Osteoblast (primary cell): ENCODE measurements at regions not wholly inside any gene's neighbourhood (a gene's known extent, or its start where the extent isn't known, plus 50 kb on each side); places are given as distances from the start of the nearest gene placed in this dataset. TPM values are rescaled to one million over a fixed set of nuclear protein-coding genes. Genes with fewer than 3 reads are reported as not detected.

Source experiments
- DNase-seq: peaks from one replicate; pipeline ENCODE4 v3.0.0; 2011; ENCODE audit warnings: low spot score, mixed read lengths; ENCODE audit not compliant: insufficient read length; ENCODE audit errors: missing footprints
- H2AFZ ChIP-seq: 2 replicates; pipeline ENCODE4 v1.6.0; 2011; ENCODE audit warnings: mild to moderate bottlenecking, low read length
- H3K27ac ChIP-seq: 2 replicates; pipeline ENCODE4 v1.5.1; 2011; ENCODE audit warnings: mild to moderate bottlenecking, low read depth, low read length, moderate library complexity
- H3K27me3 ChIP-seq: 2 replicates; pipeline ENCODE4 v1.6.0; 2012; ENCODE audit warnings: mild to moderate bottlenecking, control low read depth, inconsistent platforms, low read length, moderate library complexity; ENCODE audit not compliant: insufficient read depth
- H3K36me3 ChIP-seq: 2 replicates; pipeline ENCODE4 v1.5.1; 2011; ENCODE audit warnings: mild to moderate bottlenecking, low read length, control low read depth, moderate library complexity; ENCODE audit not compliant: insufficient read depth
- H3K4me1 ChIP-seq: 2 replicates; pipeline ENCODE4 v1.5.1; 2011; ENCODE audit warnings: mild to moderate bottlenecking, low read length, control low read depth, moderate library complexity; ENCODE audit not compliant: insufficient read depth
- H3K4me2 ChIP-seq: 2 replicates; pipeline ENCODE4 v1.6.0; 2011; ENCODE audit warnings: mild to moderate bottlenecking, low read length; ENCODE audit not compliant: insufficient read depth
- H3K4me3 ChIP-seq: fragments of 200-600 bp; sonication (generic); 3 replicates; pipeline ENCODE4 v1.5.1; 2012; ENCODE audit warnings: mild to moderate bottlenecking, low read length, inconsistent platforms; ENCODE audit not compliant: insufficient read depth
- H3K79me2 ChIP-seq: 2 replicates; pipeline ENCODE4 v1.6.0; 2012; ENCODE audit warnings: mild to moderate bottlenecking, low read length, control low read depth, inconsistent platforms; ENCODE audit not compliant: insufficient read depth
- H3K9me3 ChIP-seq: 2 replicates; pipeline ENCODE4 v1.5.1; 2011; ENCODE audit warnings: low read depth, low read length, control low read depth
- H4K20me1 ChIP-seq: 2 replicates; pipeline ENCODE4 v1.6.0; 2012; ENCODE audit warnings: mild to moderate bottlenecking, low read length, control low read depth; ENCODE audit not compliant: insufficient read depth
- small RNA-seq: library from RNA; depleted of rRNA; stranded (forward); fragments of <200 nt; gene quantifications from one replicate; pipeline ENCODE3, GENCODE V24; 2012
- TF ChIP-seq, protein P1 (sequence below): IDR thresholded peaks from 2 replicates; pipeline ENCODE4 v1.5.1; 2011; ENCODE audit warnings: mild to moderate bottlenecking, low read depth, low read length, moderate library complexity; ENCODE audit errors: extremely low read depth

- DNase-seq, result no peak
- Histone ChIP-seq H4K20me1 (no peaks in the 10 kb centered on the region), H3K27me3 (no peaks in the 10 kb centered on the region), H3K36me3 (no peaks in the 10 kb centered on the region), H3K9me3 (no peaks in the 10 kb centered on the region), H3K79me2 (no peaks in the 10 kb centered on the region), H2AFZ (no peak overlapping the region), H3K4me1 (no peaks in the 10 kb centered on the region), H3K4me3 (no peak overlapping the region), H3K4me2 (no peak overlapping the region), H3K27ac (no peak overlapping the region)
- TF ChIP-seq, protein P1, sequence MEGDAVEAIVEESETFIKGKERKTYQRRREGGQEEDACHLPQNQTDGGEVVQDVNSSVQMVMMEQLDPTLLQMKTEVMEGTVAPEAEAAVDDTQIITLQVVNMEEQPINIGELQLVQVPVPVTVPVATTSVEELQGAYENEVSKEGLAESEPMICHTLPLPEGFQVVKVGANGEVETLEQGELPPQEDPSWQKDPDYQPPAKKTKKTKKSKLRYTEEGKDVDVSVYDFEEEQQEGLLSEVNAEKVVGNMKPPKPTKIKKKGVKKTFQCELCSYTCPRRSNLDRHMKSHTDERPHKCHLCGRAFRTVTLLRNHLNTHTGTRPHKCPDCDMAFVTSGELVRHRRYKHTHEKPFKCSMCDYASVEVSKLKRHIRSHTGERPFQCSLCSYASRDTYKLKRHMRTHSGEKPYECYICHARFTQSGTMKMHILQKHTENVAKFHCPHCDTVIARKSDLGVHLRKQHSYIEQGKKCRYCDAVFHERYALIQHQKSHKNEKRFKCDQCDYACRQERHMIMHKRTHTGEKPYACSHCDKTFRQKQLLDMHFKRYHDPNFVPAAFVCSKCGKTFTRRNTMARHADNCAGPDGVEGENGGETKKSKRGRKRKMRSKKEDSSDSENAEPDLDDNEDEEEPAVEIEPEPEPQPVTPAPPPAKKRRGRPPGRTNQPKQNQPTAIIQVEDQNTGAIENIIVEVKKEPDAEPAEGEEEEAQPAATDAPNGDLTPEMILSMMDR, result no peak
Measured at GRCh38 chr7:115078386-115078785, 156.5 kb downstream of the MDFIC start.

GRCh38 chr7:115070311-115070710 is 148.4 kb downstream of the MDFIC start:
- Histone ChIP-seq H3K27ac (no peak overlapping the region), H3K4me3 (no peak overlapping the region), H3K4me2 (no peak overlapping the region), H3K4me1 (no peaks in the 10 kb centered on the region), H4K20me1 (no peaks in the 10 kb centered on the region), H3K27me3 (no peaks in the 10 kb centered on the region), H3K9me3 (no peaks in the 10 kb centered on the region), H2AFZ (no peak overlapping the region), H3K79me2 (no peaks in the 10 kb centered on the region), H3K36me3 (no peaks in the 10 kb centered on the region)
- TF ChIP-seq, protein P1, result no peak
- DNase-seq, result no peak

Small RNA genes in the stretch of these regions (small RNA-seq; reads per million reads assigned to genes)
- gene RF00019, result not detected
- not detected for gene SNORA25B
